ENCODE measurements at regions not wholly inside any gene's neighbourhood (a gene's known extent, or its start where the extent isn't known, plus 50 kb on each side); places are given as distances from the start of the nearest gene placed in this dataset.

DNA sequence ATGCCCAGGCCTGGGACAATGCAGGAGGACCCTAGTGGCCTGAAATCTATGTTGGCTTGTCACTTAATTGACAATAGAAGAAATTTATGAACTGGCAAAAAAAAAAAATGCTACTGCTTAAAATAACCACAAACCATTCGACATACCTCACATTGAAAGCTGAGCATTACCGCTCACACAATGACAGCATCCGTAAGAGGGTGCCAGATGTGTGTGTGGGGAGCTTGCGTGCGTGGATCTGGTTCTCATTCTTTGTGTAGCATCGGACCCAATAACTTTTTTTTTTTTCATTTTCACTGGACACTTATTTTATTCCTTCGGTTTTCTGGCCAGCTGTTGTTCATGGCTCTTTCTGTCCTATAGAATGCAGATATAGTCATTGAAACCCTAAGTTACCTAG lies 216.7 kb downstream of the VRK1 start:
- WGBS, 2 donors: 79 to 82% methylated on average over 7 of the region's 7 CpGs
- no peak overlapping the region for H3K27ac ChIP-seq
- TF ChIP-seq, protein P1, sequence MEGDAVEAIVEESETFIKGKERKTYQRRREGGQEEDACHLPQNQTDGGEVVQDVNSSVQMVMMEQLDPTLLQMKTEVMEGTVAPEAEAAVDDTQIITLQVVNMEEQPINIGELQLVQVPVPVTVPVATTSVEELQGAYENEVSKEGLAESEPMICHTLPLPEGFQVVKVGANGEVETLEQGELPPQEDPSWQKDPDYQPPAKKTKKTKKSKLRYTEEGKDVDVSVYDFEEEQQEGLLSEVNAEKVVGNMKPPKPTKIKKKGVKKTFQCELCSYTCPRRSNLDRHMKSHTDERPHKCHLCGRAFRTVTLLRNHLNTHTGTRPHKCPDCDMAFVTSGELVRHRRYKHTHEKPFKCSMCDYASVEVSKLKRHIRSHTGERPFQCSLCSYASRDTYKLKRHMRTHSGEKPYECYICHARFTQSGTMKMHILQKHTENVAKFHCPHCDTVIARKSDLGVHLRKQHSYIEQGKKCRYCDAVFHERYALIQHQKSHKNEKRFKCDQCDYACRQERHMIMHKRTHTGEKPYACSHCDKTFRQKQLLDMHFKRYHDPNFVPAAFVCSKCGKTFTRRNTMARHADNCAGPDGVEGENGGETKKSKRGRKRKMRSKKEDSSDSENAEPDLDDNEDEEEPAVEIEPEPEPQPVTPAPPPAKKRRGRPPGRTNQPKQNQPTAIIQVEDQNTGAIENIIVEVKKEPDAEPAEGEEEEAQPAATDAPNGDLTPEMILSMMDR (IDR thresholded peaks at IDR 0.05): no peak
- TF ChIP-seq POLR2A (IDR thresholded peaks at IDR 0.05): no peak
- H3K4me1 ChIP-seq: no peaks in the 10 kb centered on the region
- no peaks in the 10 kb centered on the region for H3K9me3 ChIP-seq
- intact Hi-C loops (cut with DNase I): no loop called here
- no peaks in the 10 kb centered on the region for H3K27me3 ChIP-seq
- no peak overlapping the region for H3K4me3 ChIP-seq (replicated peaks in 1 of 3)
- no peak for DNase-seq
- H3K36me3 ChIP-seq: no peaks in the 10 kb centered on the region

DNA sequence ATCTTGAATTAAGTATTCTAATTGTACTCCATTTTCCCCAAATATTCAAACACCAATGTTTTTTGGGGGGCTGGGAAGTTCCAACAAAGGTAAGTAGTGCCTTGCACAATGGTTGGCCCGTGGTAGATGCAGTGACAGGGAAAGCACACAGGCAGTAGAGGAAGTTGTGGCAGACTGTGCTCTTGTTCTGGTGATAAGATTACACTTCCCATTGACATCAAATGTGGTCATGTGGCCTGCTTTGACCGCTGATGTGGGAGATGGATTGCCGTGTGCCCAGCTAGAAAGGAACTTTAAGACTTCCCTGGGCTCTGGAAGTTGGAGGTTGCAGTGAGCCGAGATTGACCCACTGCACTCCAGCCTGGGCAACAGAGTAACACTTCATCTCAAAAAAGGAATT lies 223.8 kb downstream of the VRK1 start:
- intact Hi-C loops (cut with DNase I): no loop called here
- Histone ChIP-seq H3K27ac (no peak overlapping the region), H3K36me3 (no peaks in the 10 kb centered on the region), H3K9me3 (no peaks in the 10 kb centered on the region), H3K27me3 (no peaks in the 10 kb centered on the region), H3K4me1 (no peaks in the 10 kb centered on the region), H3K4me3 (replicated peaks in 1 of 3) (no peak overlapping the region)
- DNase-seq: no peak
- TF ChIP-seq, protein P1 (IDR thresholded peaks at IDR 0.05): no peak
- no peak for TF ChIP-seq POLR2A (IDR thresholded peaks at IDR 0.05)
- WGBS, 2 donors: 50 to 80% methylated on average over 4 of the region's 4 CpGs

DNA sequence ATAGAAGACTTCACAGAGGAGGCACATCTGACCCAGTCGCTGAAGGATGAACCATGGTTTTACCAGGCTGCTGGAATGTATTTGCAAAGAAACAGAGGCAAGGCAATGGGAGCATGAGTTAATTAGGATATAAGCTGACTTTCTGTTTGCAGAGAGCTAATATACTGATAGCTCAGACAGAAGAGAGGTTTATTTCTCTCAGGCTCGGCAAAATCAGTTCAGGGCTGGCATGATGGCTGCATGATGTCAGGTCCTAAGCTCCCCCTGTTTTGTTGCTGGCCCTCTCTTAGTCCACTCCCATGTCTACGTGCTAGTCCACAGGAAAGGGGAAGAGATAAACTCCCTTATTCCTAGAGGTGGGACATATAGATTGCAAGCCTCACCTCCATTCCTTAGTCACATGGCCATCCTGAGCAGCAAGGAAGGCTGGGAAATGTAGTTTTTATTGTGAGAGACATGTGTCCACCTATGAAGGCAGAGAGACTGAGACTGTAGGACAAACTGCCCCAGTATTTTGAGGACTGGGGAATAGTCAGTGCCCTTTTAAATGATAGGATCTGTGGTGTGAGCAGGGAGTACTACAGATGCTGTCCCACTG lies 224.5 kb downstream of the VRK1 start:
- Histone ChIP-seq H3K36me3 (no peaks in the 10 kb centered on the region), H3K9me3 (no peaks in the 10 kb centered on the region), H3K4me3 (replicated peaks in 1 of 3) (no peak overlapping the region), H3K27ac (no peak overlapping the region), H3K4me1 (no peaks in the 10 kb centered on the region), H3K27me3 (no peaks in the 10 kb centered on the region)
- intact Hi-C loops (cut with DNase I): no loop called here
- DNase-seq: no peak
- no peak for TF ChIP-seq POLR2A (IDR thresholded peaks at IDR 0.05)
- TF ChIP-seq, protein P1 (IDR thresholded peaks at IDR 0.05): no peak
- 75 to 77% methylated on average over 3 of the region's 3 CpGs for WGBS, 2 donors

DNA sequence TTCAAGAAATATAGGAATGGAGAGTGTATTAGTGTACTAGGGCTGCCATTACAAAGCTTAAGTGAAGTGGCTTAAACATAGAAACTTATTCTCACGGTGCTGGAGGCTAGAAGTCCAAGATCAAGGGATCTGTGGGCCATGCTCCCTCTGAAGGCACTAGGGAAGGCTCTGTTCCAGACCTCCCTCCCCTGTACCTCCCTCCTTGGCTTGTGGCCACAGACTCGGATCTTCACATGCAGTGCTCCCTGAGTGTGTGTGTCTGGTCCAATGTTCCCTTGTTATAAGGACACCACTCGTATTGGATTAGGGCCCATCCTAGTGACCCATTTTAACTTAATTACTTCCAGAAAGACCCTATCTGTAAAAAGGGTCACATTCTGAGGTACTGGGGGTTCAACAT lies 225.6 kb downstream of the VRK1 start:
- Histone ChIP-seq H3K27me3 (no peaks in the 10 kb centered on the region), H3K4me1 (no peaks in the 10 kb centered on the region), H3K27ac (no peak overlapping the region), H3K4me3 (replicated peaks in 1 of 3) (no peak overlapping the region), H3K36me3 (no peaks in the 10 kb centered on the region), H3K9me3 (no peaks in the 10 kb centered on the region)
- intact Hi-C loops (cut with DNase I): no loop called here
- 53 to 69% methylated on average over 3 of the region's 3 CpGs for WGBS, 2 donors
- no peak for DNase-seq
- TF ChIP-seq POLR2A (IDR thresholded peaks at IDR 0.05): no peak
- TF ChIP-seq, protein P1 (IDR thresholded peaks at IDR 0.05): no peak

DNA sequence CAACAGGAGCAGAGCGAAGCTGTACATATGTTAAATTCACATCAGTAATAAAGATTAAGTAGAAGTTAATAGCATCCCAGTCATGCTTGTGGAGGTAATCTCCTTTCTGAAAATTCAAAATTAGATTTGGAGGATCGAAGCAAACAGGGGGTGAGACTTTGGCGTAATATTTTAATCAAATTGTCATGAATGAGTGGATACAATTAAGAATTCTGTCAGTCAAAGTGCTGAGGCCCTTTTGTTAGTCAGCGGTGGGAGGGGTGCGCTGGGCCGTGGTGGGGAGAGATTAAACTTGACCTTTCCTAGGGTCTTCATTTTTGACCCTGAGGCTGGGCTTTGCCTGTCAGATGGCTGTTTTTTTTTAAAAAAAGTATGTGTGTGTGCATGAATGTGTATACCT lies 226.7 kb downstream of the VRK1 start:
- WGBS, 2 donors: 84 to 87% methylated on average over 6 of the region's 6 CpGs
- no peak overlapping the region for H3K27ac ChIP-seq
- no peaks in the 10 kb centered on the region for H3K27me3 ChIP-seq
- no peaks in the 10 kb centered on the region for H3K9me3 ChIP-seq
- no peak for DNase-seq
- intact Hi-C loops (cut with DNase I): no loop called here
- no peaks in the 10 kb centered on the region for H3K4me1 ChIP-seq
- no peak for TF ChIP-seq POLR2A (IDR thresholded peaks at IDR 0.05)
- TF ChIP-seq, protein P1 (IDR thresholded peaks at IDR 0.05): no peak
- H3K36me3 ChIP-seq: no peaks in the 10 kb centered on the region
- H3K4me3 ChIP-seq (replicated peaks in 1 of 3): no peak overlapping the region
